Vagina (tissue), 2 donors: ENCODE measurements at regions not wholly inside any gene's neighbourhood (a gene's known extent, or its start where the extent isn't known, plus 50 kb on each side); places are given as distances from the start of the nearest gene placed in this dataset.

Experiments used
- POLR2A ChIP-seq, 2 donors: fragments of 450-650 bp; IDR thresholded peaks; one replicate each; pipeline ENCODE4 v1.6.1; 2017; ENCODE audit warnings: antibody characterized with exemption in 2 of 2, mild to moderate bottlenecking in 2 of 2, moderate library complexity in 2 of 2
- POLR2AphosphoS5 ChIP-seq, 2 donors: sonication (generic); formaldehyde crosslinking; IDR thresholded peaks; one replicate each; pipeline ENCODE4 v1.9.0; 2017; ENCODE audit warnings: antibody characterized with exemption in 2 of 2, mild to moderate bottlenecking in 2 of 2, low read depth in 1 of 2; ENCODE audit not compliant: insufficient read depth in 1 of 2
- TF ChIP-seq, protein P1 (sequence below), 3 experiments: fragments of 450-650 bp in 2 of 3; fragments of 200-600 bp in 1 of 3; sonication (generic) in 1 of 3; IDR thresholded peaks; one replicate each; pipeline ENCODE4 v1.5.1; 2017 to 2019; ENCODE audit warnings: antibody characterized with exemption in 3 of 3, mild to moderate bottlenecking in 2 of 3, moderate library complexity in 2 of 3

GRCh38 chr4:173827707-173828106 lies 297.7 kb upstream of the HAND2 start:
- TF ChIP-seq, protein P1, sequence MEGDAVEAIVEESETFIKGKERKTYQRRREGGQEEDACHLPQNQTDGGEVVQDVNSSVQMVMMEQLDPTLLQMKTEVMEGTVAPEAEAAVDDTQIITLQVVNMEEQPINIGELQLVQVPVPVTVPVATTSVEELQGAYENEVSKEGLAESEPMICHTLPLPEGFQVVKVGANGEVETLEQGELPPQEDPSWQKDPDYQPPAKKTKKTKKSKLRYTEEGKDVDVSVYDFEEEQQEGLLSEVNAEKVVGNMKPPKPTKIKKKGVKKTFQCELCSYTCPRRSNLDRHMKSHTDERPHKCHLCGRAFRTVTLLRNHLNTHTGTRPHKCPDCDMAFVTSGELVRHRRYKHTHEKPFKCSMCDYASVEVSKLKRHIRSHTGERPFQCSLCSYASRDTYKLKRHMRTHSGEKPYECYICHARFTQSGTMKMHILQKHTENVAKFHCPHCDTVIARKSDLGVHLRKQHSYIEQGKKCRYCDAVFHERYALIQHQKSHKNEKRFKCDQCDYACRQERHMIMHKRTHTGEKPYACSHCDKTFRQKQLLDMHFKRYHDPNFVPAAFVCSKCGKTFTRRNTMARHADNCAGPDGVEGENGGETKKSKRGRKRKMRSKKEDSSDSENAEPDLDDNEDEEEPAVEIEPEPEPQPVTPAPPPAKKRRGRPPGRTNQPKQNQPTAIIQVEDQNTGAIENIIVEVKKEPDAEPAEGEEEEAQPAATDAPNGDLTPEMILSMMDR (IDR thresholded peaks at IDR 0.05), result no peak
- TF ChIP-seq POLR2A (IDR thresholded peaks at IDR 0.05) (no peak), POLR2AphosphoS5 (IDR thresholded peaks at IDR 0.05; ENCODE audit: insufficient read depth in 1 of 2, low read depth in 1 of 2) (no peak)
